Kidney (tissue), 13 donors: ENCODE measurements at regions not wholly inside any gene's neighbourhood (a gene's known extent, or its start where the extent isn't known, plus 50 kb on each side); places are given as distances from the start of the nearest gene placed in this dataset.

ENCODE experiments used
- DNase-seq, 5 donors: peaks; one replicate each; pipeline ENCODE4 v3.0.0-alpha.2; 2013 to 2020
- FAIRE-seq: peaks from 2 replicates; lab custom pipeline; 2012; peaks lifted over from hg19 to GRCh38; lab: Jason Lieb, UNC
- H3K27ac ChIP-seq, 2 donors: one replicate each; pipeline ENCODE4 v1.7.0; 2013; ENCODE audit warnings: low read depth in 2 of 2, low read length in 2 of 2, inconsistent platforms in 1 of 2
- H3K27me3 ChIP-seq: one replicate; pipeline ENCODE4 v1.7.1; 2013; ENCODE audit warnings: low read length, inconsistent platforms; ENCODE audit not compliant: control insufficient read depth, insufficient read depth
- H3K36me3 ChIP-seq, 3 donors: one replicate each; pipeline versions ENCODE4 v1.7.0 to v1.7.1; 2013; ENCODE audit warnings: low read length in 3 of 3, control low read depth in 1 of 3, inconsistent platforms in 1 of 3; ENCODE audit not compliant: insufficient read depth in 3 of 3, control insufficient read depth in 2 of 3
- H3K4me1 ChIP-seq, 3 donors: one replicate each; pipeline versions ENCODE4 v1.7.0 to v1.7.1; 2013; ENCODE audit warnings: low read length in 3 of 3, inconsistent platforms in 1 of 3, low read depth in 1 of 3; ENCODE audit not compliant: control insufficient read depth in 2 of 3, insufficient read depth in 2 of 3
- H3K4me3 ChIP-seq, 3 donors: one replicate each; pipeline versions ENCODE4 v1.7.0 to v1.8.1; 2013; ENCODE audit warnings: low read length in 3 of 3, control low read depth in 1 of 3, inconsistent platforms in 1 of 3
- H3K9ac ChIP-seq, 3 donors: one replicate each; pipeline versions ENCODE4 v1.7.0 to v1.7.1; 2013; ENCODE audit warnings: low read length in 3 of 3, control low read depth in 1 of 3, inconsistent platforms in 1 of 3
- H3K9me3 ChIP-seq, 3 donors: one replicate each; pipeline versions ENCODE4 v1.7.0 to v1.7.1; 2013; ENCODE audit warnings: low read length in 3 of 3, control low read depth in 1 of 3, inconsistent platforms in 1 of 3; ENCODE audit not compliant: control insufficient read depth in 2 of 3, insufficient read depth in 1 of 3
- CTCF ChIP-seq: IDR thresholded peaks from 3 replicates; pipeline ENCODE4 v1.5.1; 2012; ENCODE audit warnings: mild to moderate bottlenecking, moderate library complexity, borderline replicate concordance; ENCODE audit not compliant: insufficient read depth; ENCODE audit errors: extremely low read depth
- intact Hi-C: fragments of 100-400 bp; cut with DNase I; formaldehyde crosslinking; loops from one replicate; pipeline ENCODE4 v1.11.1; 2022
- donor health status: control.
- donor health status: control.
- donor health status: control.
- donor health status: control.
- donor health status: control.
- donor health status: DM: yes; HTN: yes; CAD: no.
- donor health status: Normal renal cell carcinoma (clear cell type).

- Histone ChIP-seq H3K4me3 (no peak overlapping the region), H3K27ac (no peak overlapping the region), H3K36me3 (no peaks in the 10 kb centered on the region), H3K4me1 (peaks cover 0 to 4% (median 0%) of the 10 kb centered on the region in 3 donors), H3K27me3 (no peaks in the 10 kb centered on the region), H3K9ac (no peak overlapping the region), H3K9me3 (no peaks in the 10 kb centered on the region)
- no peak for FAIRE-seq
- TF ChIP-seq CTCF = no peak
- no peak for DNase-seq
- intact Hi-C loops = no loop called here
These were observed 99.8 kb downstream of the TDRD15 start for GRCh38 chr2:21223618-21224017.

- no peaks in the 10 kb centered on the region for H3K27me3 ChIP-seq
- H3K9ac ChIP-seq = no peak overlapping the region
- intact Hi-C loops = no loop called here
- H3K9me3 ChIP-seq = no peaks in the 10 kb centered on the region
- no peaks in the 10 kb centered on the region for H3K36me3 ChIP-seq
- H3K4me1 ChIP-seq = no peaks in the 10 kb centered on the region
- TF ChIP-seq CTCF = no peak
- no peak for DNase-seq
- FAIRE-seq = no peak
- H3K27ac ChIP-seq = no peak overlapping the region
- no peak overlapping the region for H3K4me3 ChIP-seq
These were observed 104.5 kb downstream of the TDRD15 start for GRCh38 chr2:21228041-21228895.

- DNase-seq (no peak), FAIRE-seq (no peak)
- intact Hi-C loops = no loop called here
- no peaks in the 10 kb centered on the region for H3K36me3 ChIP-seq
- no peak for TF ChIP-seq CTCF
- H3K27ac ChIP-seq = no peak overlapping the region
- no peak overlapping the region for H3K4me3 ChIP-seq
- no peaks in the 10 kb centered on the region for H3K4me1 ChIP-seq
- no peaks in the 10 kb centered on the region for H3K9me3 ChIP-seq
- no peaks in the 10 kb centered on the region for H3K27me3 ChIP-seq
- H3K9ac ChIP-seq = no peak overlapping the region
These were observed 105.5 kb downstream of the TDRD15 start for GRCh38 chr2:21229302-21229701.
